Thoracic aorta (tissue), 2 donors: ENCODE measurements at regions not wholly inside any gene's neighbourhood (a gene's known extent, or its start where the extent isn't known, plus 50 kb on each side); places are given as distances from the start of the nearest gene placed in this dataset.

ENCODE experiments used
- ATAC-seq: fragments of 150-250 bp; one replicate; pipeline ENCODE4 v1.8.0; 2017; ENCODE audit warnings: low read depth; ENCODE audit not compliant: insufficient number of reproducible peaks, low FRiP score
- DNase-seq: peaks from one replicate; pipeline ENCODE4 v3.0.0-alpha.2; 2020; ENCODE audit warnings: low spot score
- H3K27ac ChIP-seq, 2 donors: fragments of 200-600 bp; sonication (generic); 1 replicate in 1 of 2; 2 replicates in 1 of 2; pipeline ENCODE4 v1.5.1; 2016; ENCODE audit warnings: mild to moderate bottlenecking in 2 of 2, moderate library complexity in 2 of 2
- H3K27me3 ChIP-seq: fragments of 200-600 bp; sonication (generic); replicated peaks from 2 replicates; pipeline ENCODE4 v1.6.0; 2016; ENCODE audit warnings: mild to moderate bottlenecking; ENCODE audit not compliant: insufficient read depth
- H3K36me3 ChIP-seq: fragments of 200-600 bp; sonication (generic); one replicate; pipeline ENCODE4 v1.5.1; 2016
- H3K4me1 ChIP-seq, 2 donors: fragments of 200-600 bp; sonication (generic); 1 replicate in 1 of 2; 2 replicates in 1 of 2; pipeline versions ENCODE4 v1.5.1 to v1.6.0; 2016; ENCODE audit warnings: low read depth in 2 of 2, mild to moderate bottlenecking in 1 of 2; ENCODE audit not compliant: control insufficient read depth in 1 of 2
- H3K4me3 ChIP-seq: fragments of 200-600 bp; sonication (generic); 2 replicates; pipeline ENCODE4 v1.5.1; 2016; ENCODE audit warnings: mild to moderate bottlenecking
- H3K9me3 ChIP-seq: fragments of 200-600 bp; sonication (generic); 2 replicates; pipeline ENCODE4 v1.5.1; 2016
- TF ChIP-seq, protein P1 (sequence below): fragments of 200-600 bp; sonication (generic); IDR thresholded peaks from one replicate; pipeline ENCODE4 v1.5.1; 2019; ENCODE audit warnings: antibody characterized with exemption

DNA sequence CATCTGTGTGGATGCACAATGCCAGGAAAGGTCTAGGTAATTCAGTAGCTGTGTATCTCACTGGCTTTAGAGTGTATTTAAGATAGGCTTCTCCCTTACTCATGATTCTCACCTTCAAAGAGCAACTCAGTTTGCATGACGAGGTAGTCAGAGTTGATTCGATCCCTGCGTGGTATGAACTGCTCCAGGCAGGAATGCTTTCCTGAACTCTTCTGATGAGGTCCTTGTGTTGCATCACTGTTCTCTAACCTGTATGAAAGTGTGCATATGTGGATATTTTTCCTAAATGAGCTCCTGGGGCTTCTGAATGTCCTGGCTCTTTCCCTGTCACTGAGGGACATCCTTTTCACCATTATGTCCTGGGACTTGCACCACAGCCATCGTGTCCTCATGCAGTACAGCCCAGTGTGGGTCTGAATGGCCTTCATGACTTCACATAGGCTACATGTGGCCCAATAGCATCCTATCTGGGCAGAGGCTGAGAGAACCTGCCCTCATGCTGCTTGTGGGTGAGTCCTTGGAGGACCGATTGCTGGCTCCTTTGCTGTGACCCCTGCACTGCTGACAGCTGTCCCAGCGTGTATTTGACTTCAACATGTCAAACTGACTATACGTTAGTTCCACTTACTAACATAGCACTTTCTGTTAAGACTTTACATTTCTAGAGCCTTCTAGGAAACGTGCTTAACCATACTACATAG is 65.3 kb upstream of the WDR1 start:
- Histone ChIP-seq H3K36me3 (no peaks in the 10 kb centered on the region), H3K9me3 (no peaks in the 10 kb centered on the region), H3K4me1 (no peaks in the 10 kb centered on the region), H3K27ac (no peak overlapping the region), H3K27me3 (no peaks in the 10 kb centered on the region), H3K4me3 (no peak overlapping the region)
- TF ChIP-seq, protein P1, sequence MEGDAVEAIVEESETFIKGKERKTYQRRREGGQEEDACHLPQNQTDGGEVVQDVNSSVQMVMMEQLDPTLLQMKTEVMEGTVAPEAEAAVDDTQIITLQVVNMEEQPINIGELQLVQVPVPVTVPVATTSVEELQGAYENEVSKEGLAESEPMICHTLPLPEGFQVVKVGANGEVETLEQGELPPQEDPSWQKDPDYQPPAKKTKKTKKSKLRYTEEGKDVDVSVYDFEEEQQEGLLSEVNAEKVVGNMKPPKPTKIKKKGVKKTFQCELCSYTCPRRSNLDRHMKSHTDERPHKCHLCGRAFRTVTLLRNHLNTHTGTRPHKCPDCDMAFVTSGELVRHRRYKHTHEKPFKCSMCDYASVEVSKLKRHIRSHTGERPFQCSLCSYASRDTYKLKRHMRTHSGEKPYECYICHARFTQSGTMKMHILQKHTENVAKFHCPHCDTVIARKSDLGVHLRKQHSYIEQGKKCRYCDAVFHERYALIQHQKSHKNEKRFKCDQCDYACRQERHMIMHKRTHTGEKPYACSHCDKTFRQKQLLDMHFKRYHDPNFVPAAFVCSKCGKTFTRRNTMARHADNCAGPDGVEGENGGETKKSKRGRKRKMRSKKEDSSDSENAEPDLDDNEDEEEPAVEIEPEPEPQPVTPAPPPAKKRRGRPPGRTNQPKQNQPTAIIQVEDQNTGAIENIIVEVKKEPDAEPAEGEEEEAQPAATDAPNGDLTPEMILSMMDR = no peak
- ATAC-seq (no peak), DNase-seq (no peak)

DNA sequence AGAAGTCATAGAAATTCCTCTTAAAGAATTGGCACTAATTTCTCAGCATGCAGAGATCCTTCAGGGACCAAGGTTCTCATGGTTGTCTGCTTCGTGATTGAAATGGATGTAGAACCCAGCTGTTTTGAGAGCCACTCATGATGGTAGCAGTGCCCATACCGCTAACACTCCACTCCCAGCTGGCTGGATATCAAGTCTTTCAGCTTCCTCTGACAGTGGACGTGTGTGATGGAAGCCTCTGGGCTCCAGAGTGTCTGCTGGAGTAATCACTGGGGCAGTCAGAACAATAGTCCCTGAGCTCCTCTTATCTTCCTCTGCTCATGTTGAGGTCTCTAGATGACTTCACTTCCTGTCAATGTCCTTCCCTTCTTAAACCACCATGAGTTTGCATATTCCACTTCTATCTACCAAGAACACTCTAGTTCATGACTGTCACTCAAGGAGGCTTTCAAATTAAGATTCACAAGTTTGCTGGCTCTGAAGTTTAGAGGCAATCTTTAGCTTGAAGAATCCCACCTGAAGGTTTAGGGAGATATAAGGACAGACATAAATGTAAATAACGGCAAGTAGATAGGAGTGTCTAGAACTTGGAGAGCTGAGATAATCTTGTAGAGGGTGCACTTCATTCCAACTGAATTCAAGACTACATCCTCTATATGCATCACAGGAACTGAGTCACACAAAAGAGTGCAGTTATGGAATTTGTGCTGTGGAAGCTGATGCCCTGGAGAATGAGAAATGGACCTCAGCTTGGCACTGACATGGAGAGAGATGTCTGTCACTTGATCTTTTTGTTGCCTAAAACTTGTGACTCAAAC is 64.5 kb upstream of the WDR1 start:
- Histone ChIP-seq H3K4me1 (no peaks in the 10 kb centered on the region), H3K36me3 (no peaks in the 10 kb centered on the region), H3K27ac (no peak overlapping the region), H3K9me3 (no peaks in the 10 kb centered on the region), H3K27me3 (no peaks in the 10 kb centered on the region), H3K4me3 (no peak overlapping the region)
- no peak for DNase-seq
- TF ChIP-seq, protein P1 = no peak
- ATAC-seq = no peak

DNA sequence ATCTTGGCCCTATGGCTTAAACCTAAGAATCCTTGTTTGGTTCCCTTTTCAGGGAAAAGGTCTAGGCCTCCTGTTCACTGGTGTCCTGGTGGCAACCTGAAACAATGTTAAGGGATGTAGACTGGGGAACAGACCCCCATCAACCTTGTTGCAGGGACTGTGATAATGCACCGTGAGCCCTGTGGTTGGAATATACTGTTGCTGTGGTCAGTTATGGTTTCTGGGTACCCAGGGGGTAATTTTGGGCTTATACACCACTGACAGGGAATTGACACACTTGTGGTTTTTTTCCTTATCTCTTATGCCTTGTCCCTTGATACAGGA is 64.0 kb upstream of the WDR1 start:
- TF ChIP-seq, protein P1 = no peak
- Histone ChIP-seq H3K27ac (no peak overlapping the region), H3K27me3 (no peaks in the 10 kb centered on the region), H3K36me3 (no peaks in the 10 kb centered on the region), H3K4me3 (no peak overlapping the region), H3K4me1 (peaks cover 0 to 4% of the 10 kb centered on the region in 2 donors), H3K9me3 (no peaks in the 10 kb centered on the region)
- DNase-seq = no peak
- no peak for ATAC-seq

DNA sequence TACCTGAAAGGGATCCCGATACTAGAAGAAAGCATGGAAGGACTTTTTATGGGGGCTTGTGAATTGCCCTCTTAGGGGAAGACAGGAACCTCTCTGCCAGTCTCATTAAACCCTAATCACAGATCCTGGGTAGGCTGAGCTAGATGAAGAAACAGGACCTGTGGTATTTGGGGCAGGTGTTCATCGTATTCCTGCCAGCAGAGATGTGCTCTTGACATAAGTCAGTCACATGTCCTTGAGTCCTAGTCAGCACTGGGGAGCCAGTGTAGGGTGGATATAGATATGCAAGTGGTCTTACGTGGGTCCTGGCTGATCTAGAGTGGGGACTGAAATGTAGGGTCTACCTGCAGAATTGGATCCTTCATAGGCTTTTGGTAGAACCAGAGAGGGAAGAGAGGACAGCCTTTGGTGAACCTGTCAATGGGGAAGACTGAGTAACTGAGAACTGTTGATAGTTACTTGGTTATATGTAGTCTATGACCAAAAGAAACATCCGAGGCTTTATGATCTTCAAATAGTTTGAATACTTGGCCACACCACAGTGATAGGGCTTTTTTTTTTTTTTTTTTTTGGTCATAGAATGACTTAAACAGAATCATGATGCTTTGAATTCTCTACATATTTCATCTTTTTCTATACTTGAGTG is 63.5 kb upstream of the WDR1 start:
- Histone ChIP-seq H3K27ac (no peak overlapping the region), H3K4me1 (peaks cover 0 to 8% of the 10 kb centered on the region in 2 donors), H3K27me3 (no peaks in the 10 kb centered on the region), H3K36me3 (no peaks in the 10 kb centered on the region), H3K9me3 (no peaks in the 10 kb centered on the region), H3K4me3 (no peak overlapping the region)
- TF ChIP-seq, protein P1 = no peak
- ATAC-seq (no peak), DNase-seq (no peak)

DNA sequence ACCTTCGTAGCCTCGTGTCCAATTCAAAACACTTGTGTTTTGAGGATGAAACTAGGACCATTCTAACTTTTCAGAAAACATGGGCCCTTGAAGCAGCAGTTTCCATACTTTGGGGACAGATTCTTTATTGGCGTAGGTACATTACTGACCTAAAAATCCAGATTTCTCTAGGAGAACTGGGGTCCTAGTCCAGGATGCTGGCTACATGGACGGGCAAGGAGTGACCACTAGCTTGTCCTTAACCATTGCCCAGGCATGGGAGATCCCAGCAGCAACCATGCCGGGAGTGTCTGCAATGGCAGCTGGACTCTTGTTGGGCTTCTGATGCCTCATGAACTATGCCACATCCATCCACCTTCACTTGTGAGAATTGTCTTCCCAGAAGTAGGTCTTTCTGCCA is 62.2 kb upstream of the WDR1 start:
- no peaks in the 10 kb centered on the region for H3K27me3 ChIP-seq
- no peak overlapping the region for H3K4me3 ChIP-seq
- no peaks in the 10 kb centered on the region for H3K36me3 ChIP-seq
- H3K27ac ChIP-seq = no peak overlapping the region
- no peaks in the 10 kb centered on the region for H3K9me3 ChIP-seq
- DNase-seq (no peak), ATAC-seq (no peak)
- TF ChIP-seq, protein P1 = no peak
- H3K4me1 ChIP-seq = peaks cover 0 to 22% of the 10 kb centered on the region in 2 donors
